Lower leg skin (tissue), 4 donors: ENCODE measurements at regions not wholly inside any gene's neighbourhood (a gene's known extent, or its start where the extent isn't known, plus 50 kb on each side); places are given as distances from the start of the nearest gene placed in this dataset.

Experiments
- DNase-seq, 2 donors: peaks; one replicate each; pipeline ENCODE4 v3.0.0-alpha.2; 2019; ENCODE audit warnings: low spot score in 2 of 2
- H3K4me3 ChIP-seq: fragments of 200-600 bp; sonication (generic); 2 replicates; pipeline ENCODE4 v1.5.1; 2017; ENCODE audit warnings: mild to moderate bottlenecking, low read depth; ENCODE audit not compliant: poor library complexity, severe bottlenecking
- POLR2A ChIP-seq, 2 donors: fragments of 450-650 bp; IDR thresholded peaks; one replicate each; pipeline ENCODE4 v1.6.1; 2016 to 2017; ENCODE audit warnings: antibody characterized with exemption in 2 of 2, mild to moderate bottlenecking in 1 of 2, moderate library complexity in 1 of 2
- WGBS, 2 donors: methylation state at CpG; one replicate each; pipeline ENCODE4 v1.1.5; 2018; 5-methylcytosine and 5-hydroxymethylcytosine counted together
- intact Hi-C: fragments of 100-400 bp; cut with DNase I; formaldehyde crosslinking; loops from one replicate; pipeline ENCODE4 v1.15.0; 2023; ENCODE audit warnings: low total_unique reads
- TF ChIP-seq, protein P1 (sequence below), 3 donors: fragments of 450-650 bp; IDR thresholded peaks; one replicate each; pipeline ENCODE4 v1.5.1; 2016; ENCODE audit warnings: antibody characterized with exemption in 3 of 3, mild to moderate bottlenecking in 3 of 3, moderate library complexity in 2 of 3

DNA sequence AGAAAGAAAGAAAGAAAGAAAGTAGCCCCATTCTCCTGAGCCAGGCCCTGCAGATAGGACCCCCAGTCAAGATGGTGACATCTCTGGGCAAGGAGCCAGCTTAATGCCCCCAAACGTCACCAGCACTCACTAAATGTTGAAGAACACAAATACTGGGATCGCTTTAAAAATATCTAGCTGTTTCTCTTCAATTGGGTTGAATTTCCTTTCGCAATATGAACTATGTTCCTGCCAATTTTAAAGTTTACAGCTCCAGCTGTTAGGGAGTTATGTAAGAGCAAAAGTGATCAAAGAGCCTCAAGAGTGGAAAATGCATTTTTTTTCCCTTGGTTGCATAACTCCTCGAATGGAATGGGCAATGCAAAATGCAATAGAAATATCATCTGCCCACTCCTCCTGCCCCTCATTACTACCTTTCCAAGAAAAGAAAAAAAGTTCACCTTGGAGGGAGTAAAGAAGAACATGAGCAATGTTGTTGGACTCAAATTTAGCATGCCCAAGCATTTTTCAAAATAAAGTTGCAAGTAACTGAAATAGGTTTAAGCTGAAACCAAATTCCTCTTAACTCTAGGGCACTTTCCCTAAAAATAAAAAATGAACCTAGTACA is 244.2 kb upstream of the PIK3R1 start:
- H3K4me3 ChIP-seq = no peak overlapping the region
- peak; percentile 35 to 84 for DNase-seq
- TF ChIP-seq, protein P1, sequence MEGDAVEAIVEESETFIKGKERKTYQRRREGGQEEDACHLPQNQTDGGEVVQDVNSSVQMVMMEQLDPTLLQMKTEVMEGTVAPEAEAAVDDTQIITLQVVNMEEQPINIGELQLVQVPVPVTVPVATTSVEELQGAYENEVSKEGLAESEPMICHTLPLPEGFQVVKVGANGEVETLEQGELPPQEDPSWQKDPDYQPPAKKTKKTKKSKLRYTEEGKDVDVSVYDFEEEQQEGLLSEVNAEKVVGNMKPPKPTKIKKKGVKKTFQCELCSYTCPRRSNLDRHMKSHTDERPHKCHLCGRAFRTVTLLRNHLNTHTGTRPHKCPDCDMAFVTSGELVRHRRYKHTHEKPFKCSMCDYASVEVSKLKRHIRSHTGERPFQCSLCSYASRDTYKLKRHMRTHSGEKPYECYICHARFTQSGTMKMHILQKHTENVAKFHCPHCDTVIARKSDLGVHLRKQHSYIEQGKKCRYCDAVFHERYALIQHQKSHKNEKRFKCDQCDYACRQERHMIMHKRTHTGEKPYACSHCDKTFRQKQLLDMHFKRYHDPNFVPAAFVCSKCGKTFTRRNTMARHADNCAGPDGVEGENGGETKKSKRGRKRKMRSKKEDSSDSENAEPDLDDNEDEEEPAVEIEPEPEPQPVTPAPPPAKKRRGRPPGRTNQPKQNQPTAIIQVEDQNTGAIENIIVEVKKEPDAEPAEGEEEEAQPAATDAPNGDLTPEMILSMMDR (IDR thresholded peaks at IDR 0.05) = no peak
- TF ChIP-seq POLR2A (IDR thresholded peaks at IDR 0.05) = no peak
- intact Hi-C loops = no loop called here
- WGBS, 2 donors = 19 to 27% methylated on average over 4 of the region's 4 CpGs

DNA sequence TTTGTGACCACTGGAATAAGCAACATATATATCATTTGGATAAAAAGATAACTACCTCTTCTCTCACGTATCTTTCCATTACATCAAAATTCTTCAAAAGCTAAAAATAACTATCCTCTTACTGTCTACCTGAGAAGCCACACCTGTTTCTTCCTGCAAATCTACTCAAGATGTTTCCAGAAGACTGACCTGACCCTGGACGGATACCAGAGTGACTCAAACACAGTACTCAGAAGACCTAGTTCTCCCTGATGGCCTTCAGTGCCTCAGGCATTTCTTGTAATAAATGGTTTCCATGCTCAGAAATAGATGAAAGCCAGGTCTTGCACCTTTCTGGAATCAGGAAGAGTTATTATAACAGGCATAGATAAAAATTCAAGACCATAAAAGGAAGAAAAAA is 245.9 kb upstream of the PIK3R1 start:
- WGBS, 2 donors = 56 to 73% methylated on average over 2 of the region's 2 CpGs
- no peak for DNase-seq
- H3K4me3 ChIP-seq = no peak overlapping the region
- intact Hi-C loops = no loop called here
- TF ChIP-seq, protein P1 (IDR thresholded peaks at IDR 0.05) = no peak
- no peak for TF ChIP-seq POLR2A (IDR thresholded peaks at IDR 0.05)

DNA sequence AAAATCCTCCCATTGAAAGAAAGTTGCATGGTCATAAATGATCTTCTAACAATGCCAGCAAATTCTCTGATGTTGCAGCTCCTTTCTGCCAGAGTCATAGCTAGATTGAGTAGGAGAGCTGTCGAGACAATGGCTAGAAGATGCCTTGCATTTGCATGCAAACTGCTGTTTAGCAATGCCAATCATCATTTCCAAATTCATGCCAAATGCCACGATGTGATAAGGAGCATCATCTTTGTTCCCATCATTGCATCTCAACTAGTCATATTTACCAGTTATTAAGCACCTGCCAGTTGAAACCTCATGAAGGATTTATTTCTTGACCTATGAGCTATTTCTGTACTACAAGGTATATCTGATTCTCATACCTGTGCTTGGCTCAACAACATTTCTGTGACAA is 246.4 kb upstream of the PIK3R1 start:
- TF ChIP-seq, protein P1 (IDR thresholded peaks at IDR 0.05) = no peak
- TF ChIP-seq POLR2A (IDR thresholded peaks at IDR 0.05) = no peak
- no peak overlapping the region for H3K4me3 ChIP-seq
- intact Hi-C loops = no loop called here
- 44 to 48% methylated on average over 2 of the region's 2 CpGs for WGBS, 2 donors
- DNase-seq = no peak

DNA sequence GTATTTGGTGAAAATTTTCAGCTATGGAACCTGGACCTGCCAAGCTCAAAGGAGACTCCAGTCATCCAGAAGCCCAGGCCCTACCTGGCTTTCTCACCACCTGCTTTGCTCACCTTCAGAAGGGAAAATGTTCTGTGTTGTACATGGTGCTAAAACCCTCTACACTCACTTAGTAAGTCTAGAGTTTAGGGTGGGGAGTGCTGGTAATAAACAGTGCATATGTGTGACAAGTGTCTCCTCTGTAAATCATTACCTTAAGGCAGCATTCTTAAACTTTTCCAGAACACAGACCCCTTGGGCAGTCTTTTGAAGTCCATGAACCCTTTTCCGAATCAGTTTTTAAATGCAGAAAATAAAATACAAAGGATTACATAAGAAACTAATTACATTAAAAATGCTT is 248.8 kb upstream of the PIK3R1 start:
- no peak for DNase-seq
- intact Hi-C loops = no loop called here
- no peak overlapping the region for H3K4me3 ChIP-seq
- WGBS, 2 donors = 94 to 97% methylated on average over 1 of the region's 1 CpG
- TF ChIP-seq, protein P1 (IDR thresholded peaks at IDR 0.05) = no peak
- TF ChIP-seq POLR2A (IDR thresholded peaks at IDR 0.05) = no peak

DNA sequence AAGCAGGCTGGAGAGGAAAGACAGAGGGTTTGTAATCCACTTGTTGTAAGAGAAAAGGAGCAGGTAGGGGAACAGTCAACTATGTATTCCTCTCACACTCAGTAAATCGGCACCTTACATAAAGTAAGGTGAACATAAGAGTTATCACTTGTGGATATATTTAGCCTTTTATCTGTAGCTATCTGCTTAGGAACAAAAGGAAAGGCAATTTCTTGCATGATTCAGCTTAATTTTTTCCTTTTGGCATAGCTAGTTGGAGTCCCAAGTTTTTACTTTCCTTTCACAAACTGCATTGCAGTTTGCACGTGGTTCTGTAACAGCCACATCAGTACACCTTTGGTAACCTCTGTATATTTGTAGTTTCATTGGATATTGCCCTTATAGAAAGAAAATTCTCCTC is 250.9 kb upstream of the PIK3R1 start:
- intact Hi-C loops = no loop called here
- TF ChIP-seq, protein P1 (IDR thresholded peaks at IDR 0.05) = no peak
- TF ChIP-seq POLR2A (IDR thresholded peaks at IDR 0.05) = no peak
- no peak overlapping the region for H3K4me3 ChIP-seq
- no peak for DNase-seq
- WGBS, 2 donors = 39 to 44% methylated on average over 2 of the region's 2 CpGs
